ENCODE measurements at regions not wholly inside any gene's neighbourhood (a gene's known extent, or its start where the extent isn't known, plus 50 kb on each side); places are given as distances from the start of the nearest gene placed in this dataset.

- Histone ChIP-seq H2AK5ac (ENCODE audit: insufficient read length, low read length) (no peak overlapping the region), H3K79me1 (ENCODE audit: insufficient read depth, low read depth, low read length, poor library complexity, severe bottlenecking) (no peaks in the 10 kb centered on the region), H4K20me1 (ENCODE audit: control insufficient read depth, insufficient read depth, insufficient read length) (no peaks in the 10 kb centered on the region), H2AFZ (ENCODE audit: low read length) (no peak overlapping the region), H2BK15ac (ENCODE audit: low read depth, low read length) (no peak overlapping the region), H3K27me3 (ENCODE audit: insufficient read depth, low read length) (no peaks in the 10 kb centered on the region), H2BK5ac (ENCODE audit: insufficient read length, low read length) (no peak overlapping the region), H2BK12ac (ENCODE audit: insufficient read length, low read depth, low read length) (no peak overlapping the region), H3K9ac (ENCODE audit: extremely low read depth, insufficient read length, low read length) (no peak overlapping the region), H2BK20ac (ENCODE audit: low read depth, low read length, poor library complexity, severe bottlenecking) (no peak overlapping the region), H4K5ac (ENCODE audit: insufficient read length, low read depth, low read length) (no peak overlapping the region), H3K23ac (ENCODE audit: insufficient read length, low read depth, low read length) (no peak overlapping the region), H3K9me3 (ENCODE audit: control insufficient read depth, low read depth, low read length) (no peaks in the 10 kb centered on the region), H3T11ph (ENCODE audit: low read length) (no peak overlapping the region), H3K56ac (ENCODE audit: insufficient read length, low read depth, low read length) (no peak overlapping the region), H4K91ac (ENCODE audit: insufficient read length, low read depth, low read length) (no peak overlapping the region), H3K23me2 (ENCODE audit: insufficient read length, low read depth, low read length, poor library complexity, severe bottlenecking) (no peaks in the 10 kb centered on the region), H3K18ac (ENCODE audit: insufficient read length, low read depth, low read length) (no peak overlapping the region), H2BK120ac (ENCODE audit: low read depth, low read length, poor library complexity, severe bottlenecking) (no peak overlapping the region), H3K4me2 (ENCODE audit: insufficient read depth, insufficient read length, low read length) (no peak overlapping the region), H3K4ac (ENCODE audit: low read depth, low read length) (no peak overlapping the region), H4K8ac (replicated peaks; ENCODE audit: insufficient read length, low read depth, low read length) (no peak overlapping the region), H3K27ac (ENCODE audit: insufficient read length, low read depth, low read length) (no peak overlapping the region), H3K14ac (ENCODE audit: insufficient read depth, low read length) (no peak overlapping the region), H3K4me1 (ENCODE audit: insufficient read depth, low read length) (no peaks in the 10 kb centered on the region), H3K79me2 (ENCODE audit: insufficient read depth, low read length) (no peaks in the 10 kb centered on the region)
- Mint-ChIP-seq H3K27me3 (ENCODE audit: low read depth) (no peaks in the 10 kb centered on the region), H3K9me3 (peaks cover 0 to under 1% of the 10 kb centered on the region in 2 experiments; a peak in 1 of 5 replicates), H3K4me3 (no peak overlapping the region), H3K4me1 (peaks cover 0 to 3% of the 10 kb centered on the region in 2 experiments; a peak in 2 of 4 replicates), H3K27ac (no peak overlapping the region; a peak in 1 of 7 replicates), H3K36me3 (ENCODE audit: insufficient read depth in 1 of 3, low read depth in 3 of 3) (no peaks in the 10 kb centered on the region)
- peak; percentile 6 for DNase-seq
- TF ChIP-seq, protein P1, sequence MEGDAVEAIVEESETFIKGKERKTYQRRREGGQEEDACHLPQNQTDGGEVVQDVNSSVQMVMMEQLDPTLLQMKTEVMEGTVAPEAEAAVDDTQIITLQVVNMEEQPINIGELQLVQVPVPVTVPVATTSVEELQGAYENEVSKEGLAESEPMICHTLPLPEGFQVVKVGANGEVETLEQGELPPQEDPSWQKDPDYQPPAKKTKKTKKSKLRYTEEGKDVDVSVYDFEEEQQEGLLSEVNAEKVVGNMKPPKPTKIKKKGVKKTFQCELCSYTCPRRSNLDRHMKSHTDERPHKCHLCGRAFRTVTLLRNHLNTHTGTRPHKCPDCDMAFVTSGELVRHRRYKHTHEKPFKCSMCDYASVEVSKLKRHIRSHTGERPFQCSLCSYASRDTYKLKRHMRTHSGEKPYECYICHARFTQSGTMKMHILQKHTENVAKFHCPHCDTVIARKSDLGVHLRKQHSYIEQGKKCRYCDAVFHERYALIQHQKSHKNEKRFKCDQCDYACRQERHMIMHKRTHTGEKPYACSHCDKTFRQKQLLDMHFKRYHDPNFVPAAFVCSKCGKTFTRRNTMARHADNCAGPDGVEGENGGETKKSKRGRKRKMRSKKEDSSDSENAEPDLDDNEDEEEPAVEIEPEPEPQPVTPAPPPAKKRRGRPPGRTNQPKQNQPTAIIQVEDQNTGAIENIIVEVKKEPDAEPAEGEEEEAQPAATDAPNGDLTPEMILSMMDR (conservative IDR thresholded peaks at IDR 0.05), result no peak
- WGBS (ENCODE audit: extremely low coverage, insufficient read length, low lambda C conversion rate), result no CpG with 5 or more reads among the region's 5 CpGs
Observed at GRCh38 chr19:30861919-30862318, 487.3 kb downstream of the TSHZ3 start.

Measured in H9 (cell line).